ENCODE measurements at regions not wholly inside any gene's neighbourhood (a gene's known extent, or its start where the extent isn't known, plus 50 kb on each side); places are given as distances from the start of the nearest gene placed in this dataset.

GRCh38 chr15:97165205-97165604, 795.3 kb upstream of the ARRDC4 start:
- Histone ChIP-seq H2AFZ (replicated peaks; ENCODE audit: low read length, poor library complexity) (no peak overlapping the region), H3K79me1 (ENCODE audit: low read depth in 1 of 2, low read length in 2 of 2) (no peaks in the 10 kb centered on the region), H3K23ac (ENCODE audit: low read depth, low read length) (no peak overlapping the region), H4K5ac (ENCODE audit: low read depth, low read length) (no peak overlapping the region), H2AK9ac (replicated peaks; ENCODE audit: low read depth, low read length, poor library complexity) (no peak overlapping the region), H2BK20ac (ENCODE audit: low read depth, low read length) (no peak overlapping the region), H3K4me1 (ENCODE audit: control insufficient read depth, insufficient read depth, low read length) (no peaks in the 10 kb centered on the region), H4K20me1 (ENCODE audit: insufficient read depth, low read length) (no peaks in the 10 kb centered on the region), H2BK5ac (ENCODE audit: low read depth, low read length, poor library complexity, severe bottlenecking) (no peak overlapping the region), H3K14ac (replicated peaks; ENCODE audit: low read depth, low read length) (no peak overlapping the region), H3K36me3 (ENCODE audit: control insufficient read depth, insufficient read depth, low read length) (no peaks in the 10 kb centered on the region), H2AK5ac (ENCODE audit: low read depth, low read length) (no peak overlapping the region), H2BK15ac (ENCODE audit: low read depth, low read length) (no peak overlapping the region), H3K4me2 (ENCODE audit: low read depth, low read length) (no peak overlapping the region), H3K9ac (ENCODE audit: low read depth, low read length) (no peak overlapping the region), H3K9me1 (ENCODE audit: insufficient read depth, low read length) (no peaks in the 10 kb centered on the region), H3K9me3 (ENCODE audit: control insufficient read depth, insufficient read depth, low read length) (peaks cover 11% of the 10 kb centered on the region), H3K4me3 (ENCODE audit: insufficient read depth, low read depth, low read length) (no peak overlapping the region), H3K56ac (ENCODE audit: extremely low read depth, insufficient read depth, low read length) (no peak overlapping the region), H2BK120ac (ENCODE audit: low read depth, low read length) (no peak overlapping the region), H3K27ac (ENCODE audit: insufficient read depth, low read length) (no peak overlapping the region), H3K27me3 (ENCODE audit: control insufficient read depth, insufficient read depth, low read length) (no peaks in the 10 kb centered on the region), H4K8ac (ENCODE audit: low read depth in 2 of 2, low read length in 2 of 2) (no peak overlapping the region), H3K18ac (ENCODE audit: low read depth, low read length) (no peak overlapping the region), H3K4ac (ENCODE audit: low read depth, low read length) (no peak overlapping the region), H4K91ac (ENCODE audit: insufficient read depth, low read depth, low read length) (no peak overlapping the region)
- DNase-seq (no peak), ATAC-seq (ENCODE audit: low read depth) (no peak)
- no TSS peak for BruUV-seq (replicated peaks)
- intact Hi-C loops (cut with micrococcal nuclease) (no loop called here), in situ Hi-C loops (cut with MboI; ENCODE audit: low sequenced_read_pairs) (no loop called here), dilution Hi-C loops (cut with HindIII; ENCODE audit: low sequenced_read_pairs, unreplicated experiment) (no loop called here)
- TF ChIP-seq MAZ (IDR thresholded peaks at IDR 0.05; ENCODE audit: borderline replicate concordance, low read depth, low read length) (no peak), BHLHE40 (IDR thresholded peaks at IDR 0.05; ENCODE audit: low read depth, low read length) (no peak), MXI1 (IDR thresholded peaks at IDR 0.05; ENCODE audit: borderline replicate concordance, low read depth, low read length) (no peak), MAFK (IDR thresholded peaks at IDR 0.05; ENCODE audit: low read depth, low read length) (no peak), RAD21 (IDR thresholded peaks at IDR 0.05; ENCODE audit: low read length) (no peak), CTCF (conservative IDR thresholded peaks at IDR 0.05; ENCODE audit: low read depth, low read length) (no peak), SMC3 (IDR thresholded peaks at IDR 0.05; ENCODE audit: low read depth, low read length) (no peak), POLR2A (IDR thresholded peaks at IDR 0.05; ENCODE audit: low read depth, low read length) (no peak), NFE2L2 (IDR thresholded peaks at IDR 0.05; ENCODE audit: low read depth, low read length) (no peak), RFX5 (IDR thresholded peaks at IDR 0.05; ENCODE audit: low read depth, low read length) (no peak), RCOR1 (IDR thresholded peaks at IDR 0.05; ENCODE audit: insufficient replicate concordance, low read length) (no peak), CEBPB (IDR thresholded peaks at IDR 0.05; ENCODE audit: low read depth, low read length) (no peak), CHD1 (IDR thresholded peaks at IDR 0.05; ENCODE audit: low read depth, low read length) (no peak)
- POLR2A ChIA-PET (ENCODE audit: unreplicated experiment) = no interaction called here
- CTCF ChIA-PET = no interaction called here
- no CpG with 5 or more reads among the region's 2 CpGs for WGBS, 2 experiments (ENCODE audit: extremely low coverage in 2 of 2, insufficient read length in 1 of 2)

Data from IMR-90 (cell line).